ENCODE measurements at regions not wholly inside any gene's neighbourhood (a gene's known extent, or its start where the extent isn't known, plus 50 kb on each side); places are given as distances from the start of the nearest gene placed in this dataset.

DNA sequence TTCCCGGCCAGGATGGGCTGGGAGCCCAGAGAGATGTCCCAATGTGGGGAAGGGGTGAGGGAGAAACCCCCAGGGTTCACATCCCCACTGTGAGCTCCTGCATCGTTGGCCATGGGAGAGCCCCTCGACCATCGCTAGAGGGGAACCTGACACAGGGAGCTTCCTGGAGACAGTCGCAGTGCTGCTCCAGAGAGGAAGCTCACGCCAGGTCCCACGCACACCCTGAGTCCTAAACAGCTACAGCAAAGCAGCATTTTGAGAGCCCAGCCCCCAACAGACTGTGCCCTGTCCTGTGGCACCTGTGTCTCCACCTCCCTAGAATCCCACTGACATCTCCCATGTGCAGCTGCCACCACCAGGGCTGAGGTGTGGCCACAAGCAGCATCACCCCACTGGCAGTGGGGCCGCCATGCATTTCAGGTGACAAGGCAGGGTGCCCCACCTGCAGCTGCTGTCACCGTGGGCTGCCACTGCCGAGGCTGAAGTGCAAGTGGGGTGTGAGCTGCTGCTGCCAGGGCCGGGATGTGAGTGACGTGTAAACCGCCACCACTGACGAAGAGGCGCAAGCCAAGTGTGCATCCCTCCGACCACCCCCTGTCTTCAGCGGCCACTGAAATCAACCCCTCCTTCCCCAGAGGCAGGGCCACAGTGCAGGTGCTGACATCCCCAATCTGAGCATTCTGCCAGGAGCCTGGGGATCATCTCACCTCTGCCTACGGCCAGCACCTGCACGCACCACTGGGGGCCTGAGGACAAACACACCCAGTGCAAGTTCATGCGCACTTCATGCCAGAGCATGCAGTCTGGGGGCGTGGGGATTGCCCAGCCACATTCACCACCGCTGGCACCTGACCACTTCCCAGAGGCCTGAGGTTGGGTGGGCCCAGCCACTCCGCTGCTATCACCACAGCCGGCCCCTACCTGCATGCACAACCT, 467.7 kb upstream of the SALL3 start:
- TF ChIP-seq, protein P1, sequence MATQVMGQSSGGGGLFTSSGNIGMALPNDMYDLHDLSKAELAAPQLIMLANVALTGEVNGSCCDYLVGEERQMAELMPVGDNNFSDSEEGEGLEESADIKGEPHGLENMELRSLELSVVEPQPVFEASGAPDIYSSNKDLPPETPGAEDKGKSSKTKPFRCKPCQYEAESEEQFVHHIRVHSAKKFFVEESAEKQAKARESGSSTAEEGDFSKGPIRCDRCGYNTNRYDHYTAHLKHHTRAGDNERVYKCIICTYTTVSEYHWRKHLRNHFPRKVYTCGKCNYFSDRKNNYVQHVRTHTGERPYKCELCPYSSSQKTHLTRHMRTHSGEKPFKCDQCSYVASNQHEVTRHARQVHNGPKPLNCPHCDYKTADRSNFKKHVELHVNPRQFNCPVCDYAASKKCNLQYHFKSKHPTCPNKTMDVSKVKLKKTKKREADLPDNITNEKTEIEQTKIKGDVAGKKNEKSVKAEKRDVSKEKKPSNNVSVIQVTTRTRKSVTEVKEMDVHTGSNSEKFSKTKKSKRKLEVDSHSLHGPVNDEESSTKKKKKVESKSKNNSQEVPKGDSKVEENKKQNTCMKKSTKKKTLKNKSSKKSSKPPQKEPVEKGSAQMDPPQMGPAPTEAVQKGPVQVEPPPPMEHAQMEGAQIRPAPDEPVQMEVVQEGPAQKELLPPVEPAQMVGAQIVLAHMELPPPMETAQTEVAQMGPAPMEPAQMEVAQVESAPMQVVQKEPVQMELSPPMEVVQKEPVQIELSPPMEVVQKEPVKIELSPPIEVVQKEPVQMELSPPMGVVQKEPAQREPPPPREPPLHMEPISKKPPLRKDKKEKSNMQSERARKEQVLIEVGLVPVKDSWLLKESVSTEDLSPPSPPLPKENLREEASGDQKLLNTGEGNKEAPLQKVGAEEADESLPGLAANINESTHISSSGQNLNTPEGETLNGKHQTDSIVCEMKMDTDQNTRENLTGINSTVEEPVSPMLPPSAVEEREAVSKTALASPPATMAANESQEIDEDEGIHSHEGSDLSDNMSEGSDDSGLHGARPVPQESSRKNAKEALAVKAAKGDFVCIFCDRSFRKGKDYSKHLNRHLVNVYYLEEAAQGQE (IDR thresholded peaks at IDR 0.05; ENCODE audit: insufficient read depth in 1 of 2, low read depth in 2 of 2, low read length in 2 of 2), result no peak
- TF ChIP-seq POLR2AphosphoS5 (IDR thresholded peaks at IDR 0.05; ENCODE audit: low read depth, low read length) (no peak), FOXP2 (optimal IDR thresholded peaks at IDR 0.05; ENCODE audit: borderline replicate concordance, extremely low read depth, extremely low read length, insufficient read depth) (no peak)
